ENCODE measurements at regions not wholly inside any gene's neighbourhood (a gene's known extent, or its start where the extent isn't known, plus 50 kb on each side); places are given as distances from the start of the nearest gene placed in this dataset.

DNA sequence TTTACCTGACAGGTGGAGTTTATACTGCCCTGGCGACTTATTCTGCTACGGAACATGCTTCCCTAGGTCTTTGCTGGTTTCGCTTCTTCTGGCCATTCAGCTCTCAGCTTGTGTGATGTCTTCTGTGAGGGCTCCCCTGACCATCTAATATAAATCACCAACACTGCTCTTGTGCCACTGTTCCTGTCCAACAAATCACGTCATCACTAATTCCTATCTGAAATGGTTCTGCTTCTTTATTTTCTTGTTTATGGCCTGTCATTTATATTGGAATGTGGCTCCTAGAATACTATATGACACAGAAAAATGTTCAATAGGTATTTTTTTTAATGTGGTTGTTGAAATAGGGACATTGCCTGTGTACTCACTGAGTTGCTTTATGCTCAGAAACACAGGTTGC, 171.5 kb downstream of the CD8B2 start:
- Histone ChIP-seq H3K27me3 (ENCODE audit: control insufficient read depth in 2 of 2, insufficient read depth in 2 of 2, low read length in 2 of 2) (no peaks in the 10 kb centered on the region), H4K20me1 (replicated peaks; ENCODE audit: control insufficient read depth, insufficient read depth, low read length) (no peaks in the 10 kb centered on the region), H3K9ac (ENCODE audit: insufficient read depth in 1 of 2, low read depth in 2 of 2, low read length in 2 of 2) (no peak overlapping the region), H3K27ac (ENCODE audit: extremely low read depth, low read depth, low read length) (no peak overlapping the region), H3K4me3 (no peak overlapping the region), H3K9me1 (ENCODE audit: control insufficient read depth, insufficient read depth, low read length) (no peaks in the 10 kb centered on the region), H3K79me2 (ENCODE audit: control insufficient read depth, insufficient read depth, low read length) (no peaks in the 10 kb centered on the region), H3K36me3 (ENCODE audit: control insufficient read depth, insufficient read depth, low read length) (no peaks in the 10 kb centered on the region), H3K4me2 (ENCODE audit: insufficient read depth, low read length) (no peak overlapping the region), H3K9me3 (replicated peaks; ENCODE audit: control insufficient read depth, insufficient read depth, low read depth, low read length) (no peaks in the 10 kb centered on the region), H3K4me1 (replicated peaks in 1 of 2; ENCODE audit: control insufficient read depth in 2 of 2, insufficient read depth in 2 of 2, low read length in 2 of 2) (no peaks in the 10 kb centered on the region), H2AFZ (ENCODE audit: low read depth, low read length) (no peak overlapping the region)
- ATAC-seq: no peak
- FAIRE-seq: no peak
- WGBS (ENCODE audit: insufficient coverage, low coverage, missing lambda C conversion rate): 5% methylated on average over 4 of the region's 4 CpGs
- ChIA-PET POLR2A (no interaction called here), CTCF (ENCODE audit: low intra/inter-chr PET ratio) (no interaction called here)
- BruUV-seq (replicated peaks): no TSS peak
- intact Hi-C loops (cut with micrococcal nuclease): no loop called here
- no peak for DNase-seq (ENCODE audit: extremely low read depth in 1 of 4, low spot score in 3 of 4)
- in situ Hi-C loops (cut with MboI): no loop called here
- TF ChIP-seq ZNF212 (CRISPR knock-in tag; IDR thresholded peaks at IDR 0.05): no peak
- no peak for TF ChIP-seq BCL6 (CRISPR knock-in tag; IDR thresholded peaks at IDR 0.05)
- TF ChIP-seq POLR2A (conservative IDR thresholded peaks at IDR 0.05): no peak
- TF ChIP-seq CEBPG (CRISPR knock-in tag; IDR thresholded peaks at IDR 0.05): no peak
- TF ChIP-seq CEBPG (tag; conservative IDR thresholded peaks at IDR 0.05 in 1 of 2, IDR thresholded peaks at IDR 0.05 in 1 of 2): no peak
- no peak for TF ChIP-seq DDX20 (tag; IDR thresholded peaks at IDR 0.05; ENCODE audit: low read depth)
- no peak for TF ChIP-seq NUFIP1 (IDR thresholded peaks at IDR 0.05; ENCODE audit: partially characterized antibody)
- TF ChIP-seq, protein P1, sequence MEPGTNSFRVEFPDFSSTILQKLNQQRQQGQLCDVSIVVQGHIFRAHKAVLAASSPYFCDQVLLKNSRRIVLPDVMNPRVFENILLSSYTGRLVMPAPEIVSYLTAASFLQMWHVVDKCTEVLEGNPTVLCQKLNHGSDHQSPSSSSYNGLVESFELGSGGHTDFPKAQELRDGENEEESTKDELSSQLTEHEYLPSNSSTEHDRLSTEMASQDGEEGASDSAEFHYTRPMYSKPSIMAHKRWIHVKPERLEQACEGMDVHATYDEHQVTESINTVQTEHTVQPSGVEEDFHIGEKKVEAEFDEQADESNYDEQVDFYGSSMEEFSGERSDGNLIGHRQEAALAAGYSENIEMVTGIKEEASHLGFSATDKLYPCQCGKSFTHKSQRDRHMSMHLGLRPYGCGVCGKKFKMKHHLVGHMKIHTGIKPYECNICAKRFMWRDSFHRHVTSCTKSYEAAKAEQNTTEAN (CRISPR knock-in tag; IDR thresholded peaks at IDR 0.05): no peak

Measured in K562 (cell line).